ENCODE measurements at regions not wholly inside any gene's neighbourhood (a gene's known extent, or its start where the extent isn't known, plus 50 kb on each side); places are given as distances from the start of the nearest gene placed in this dataset.

DNA sequence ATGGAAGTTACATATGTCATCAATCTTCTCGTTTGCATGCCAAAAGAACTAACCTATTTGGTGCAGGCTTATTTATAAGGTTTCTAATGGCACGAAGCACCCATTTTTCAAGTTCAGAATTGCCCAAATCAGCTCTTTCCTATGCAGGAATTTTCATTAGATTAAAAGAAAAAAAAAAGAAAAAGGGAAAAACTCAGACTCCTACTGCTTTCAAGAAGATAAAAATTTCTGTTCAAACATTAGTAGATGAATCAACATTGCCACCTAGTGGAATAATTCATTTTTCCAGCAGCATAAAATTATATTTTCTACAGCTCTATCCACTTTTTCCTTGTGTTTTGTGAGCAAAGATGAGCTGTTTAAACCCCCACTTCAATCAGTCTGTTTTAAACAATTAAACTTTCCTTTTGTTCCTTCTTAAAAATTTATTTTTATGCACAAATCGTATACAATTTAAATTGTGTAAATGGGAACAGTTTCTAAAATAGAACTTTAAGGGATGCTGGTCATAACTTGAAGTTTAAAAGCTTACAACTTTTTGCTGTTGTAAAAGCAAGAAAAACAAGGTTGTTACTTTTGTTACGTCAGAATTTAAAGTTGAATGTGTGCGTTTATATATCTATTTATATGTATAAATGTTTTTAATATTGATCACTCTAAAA lies 309.9 kb downstream of the ARAP2 start:
- TF ChIP-seq, protein P1, sequence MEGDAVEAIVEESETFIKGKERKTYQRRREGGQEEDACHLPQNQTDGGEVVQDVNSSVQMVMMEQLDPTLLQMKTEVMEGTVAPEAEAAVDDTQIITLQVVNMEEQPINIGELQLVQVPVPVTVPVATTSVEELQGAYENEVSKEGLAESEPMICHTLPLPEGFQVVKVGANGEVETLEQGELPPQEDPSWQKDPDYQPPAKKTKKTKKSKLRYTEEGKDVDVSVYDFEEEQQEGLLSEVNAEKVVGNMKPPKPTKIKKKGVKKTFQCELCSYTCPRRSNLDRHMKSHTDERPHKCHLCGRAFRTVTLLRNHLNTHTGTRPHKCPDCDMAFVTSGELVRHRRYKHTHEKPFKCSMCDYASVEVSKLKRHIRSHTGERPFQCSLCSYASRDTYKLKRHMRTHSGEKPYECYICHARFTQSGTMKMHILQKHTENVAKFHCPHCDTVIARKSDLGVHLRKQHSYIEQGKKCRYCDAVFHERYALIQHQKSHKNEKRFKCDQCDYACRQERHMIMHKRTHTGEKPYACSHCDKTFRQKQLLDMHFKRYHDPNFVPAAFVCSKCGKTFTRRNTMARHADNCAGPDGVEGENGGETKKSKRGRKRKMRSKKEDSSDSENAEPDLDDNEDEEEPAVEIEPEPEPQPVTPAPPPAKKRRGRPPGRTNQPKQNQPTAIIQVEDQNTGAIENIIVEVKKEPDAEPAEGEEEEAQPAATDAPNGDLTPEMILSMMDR (IDR thresholded peaks at IDR 0.05): peak in 2 of 3 experiments; percentile 26 to 72
- no peak for TF ChIP-seq POLR2A (IDR thresholded peaks at IDR 0.05)
